Right cardiac atrium (tissue), 5 donors: ENCODE measurements at regions not wholly inside any gene's neighbourhood (a gene's known extent, or its start where the extent isn't known, plus 50 kb on each side); places are given as distances from the start of the nearest gene placed in this dataset.

Experiments
- ATAC-seq, 2 donors: fragments of 200-7000 bp; cut with Tn5 transposase; one replicate each; pipeline versions ENCODE4 v1.8.0 to v1.9.1; 2020; ENCODE audit warnings: moderate library complexity in 2 of 2, mild to moderate bottlenecking in 1 of 2
- DNase-seq, 3 donors: peaks; one replicate each; pipeline ENCODE4 v3.0.0-alpha.2; 2020
- H3K27ac ChIP-seq: one replicate; pipeline ENCODE4 v1.5.1; 2013; ENCODE audit warnings: mild to moderate bottlenecking, low read length, control low read depth, moderate library complexity
- H3K27me3 ChIP-seq: one replicate; pipeline ENCODE4 v1.6.1; 2013; ENCODE audit not compliant: control insufficient read depth, insufficient read depth
- H3K4me1 ChIP-seq: one replicate; pipeline ENCODE4 v1.6.1; 2013; ENCODE audit warnings: low read length; ENCODE audit not compliant: control insufficient read depth, insufficient read depth
- H3K4me3 ChIP-seq: one replicate; pipeline ENCODE4 v1.5.1; 2013; ENCODE audit warnings: low read length, control low read depth
- H3K9me3 ChIP-seq: one replicate; pipeline ENCODE4 v1.6.1; 2013; ENCODE audit warnings: low read length; ENCODE audit not compliant: control insufficient read depth
- WGBS: extraction: QIAGEN DNeasy Blood & Tissue Kit; methylation state at CpG from one replicate; pipeline ENCODE4 v1.1.7; 2013; 5-methylcytosine and 5-hydroxymethylcytosine counted together
- intact Hi-C, 4 donors: fragments of 100-400 bp; cut with DNase I; formaldehyde crosslinking; loops; one replicate each; pipeline versions ENCODE4 v1.11.0 to v1.14.0; 2022 to 2023
- donor health status: healthy with polysubstance abuse.
- donor health status: DM: no; HTN: yes; CAD: no.
- donor health status: DM: no; HTN: no; CAD: no.
- donor health status: DM: no; HTN: yes; CAD: no; lungs with severe emphysema.
- donor health status: DM: yes; HTN: yes; CAD: no.

DNA sequence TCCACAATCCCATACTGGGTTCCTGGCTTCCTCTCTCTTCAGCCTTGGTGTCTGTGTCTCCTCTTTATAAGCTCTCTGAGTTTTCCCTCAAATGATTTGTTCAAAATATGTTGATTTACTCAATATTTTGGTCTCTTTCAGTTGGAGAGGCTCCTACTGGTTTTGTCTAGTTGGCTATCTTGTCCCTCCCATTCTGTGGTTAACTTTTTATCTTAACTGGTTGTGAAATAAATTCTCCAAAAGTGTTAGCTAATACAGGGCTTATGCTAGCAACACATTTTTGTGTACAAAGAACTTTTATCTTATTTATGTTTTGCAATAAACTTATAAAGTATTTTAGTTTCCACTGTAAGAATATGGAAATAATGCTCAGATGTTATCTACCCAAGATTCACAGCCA is 200.9 kb downstream of the AASDHPPT start:
- intact Hi-C loops: no loop called here
- DNase-seq (no peak), ATAC-seq (no peak)
- H3K4me3 ChIP-seq: no peak overlapping the region
- no peaks in the 10 kb centered on the region for H3K4me1 ChIP-seq
- H3K27ac ChIP-seq: no peak overlapping the region
- H3K9me3 ChIP-seq: no peaks in the 10 kb centered on the region
- H3K27me3 ChIP-seq: no peaks in the 10 kb centered on the region

DNA sequence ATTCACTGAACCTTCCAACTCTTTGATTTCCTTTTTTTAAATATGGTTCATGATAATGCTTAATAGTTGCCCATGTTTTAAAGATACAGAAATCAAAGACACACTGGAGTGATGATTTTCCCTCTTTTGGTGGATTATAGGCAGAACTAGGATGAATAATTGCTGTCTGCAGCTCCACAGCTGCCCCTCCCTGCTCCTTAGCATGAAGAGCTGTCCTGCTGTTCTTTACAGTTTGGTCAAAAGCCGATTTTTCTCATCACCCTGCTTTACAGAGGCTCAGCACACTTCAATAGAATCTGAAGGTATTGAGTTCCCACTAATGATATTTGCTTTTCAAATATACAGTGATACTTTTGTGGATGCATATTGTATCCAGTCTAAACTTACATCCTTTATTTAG is 202.6 kb downstream of the AASDHPPT start:
- ATAC-seq (no peak), DNase-seq (no peak)
- 28% methylated on average over 1 of the region's 1 CpG for WGBS
- H3K27ac ChIP-seq: no peak overlapping the region
- H3K4me1 ChIP-seq: no peaks in the 10 kb centered on the region
- no peak overlapping the region for H3K4me3 ChIP-seq
- no peaks in the 10 kb centered on the region for H3K27me3 ChIP-seq
- H3K9me3 ChIP-seq: no peaks in the 10 kb centered on the region
- intact Hi-C loops: no loop called here

DNA sequence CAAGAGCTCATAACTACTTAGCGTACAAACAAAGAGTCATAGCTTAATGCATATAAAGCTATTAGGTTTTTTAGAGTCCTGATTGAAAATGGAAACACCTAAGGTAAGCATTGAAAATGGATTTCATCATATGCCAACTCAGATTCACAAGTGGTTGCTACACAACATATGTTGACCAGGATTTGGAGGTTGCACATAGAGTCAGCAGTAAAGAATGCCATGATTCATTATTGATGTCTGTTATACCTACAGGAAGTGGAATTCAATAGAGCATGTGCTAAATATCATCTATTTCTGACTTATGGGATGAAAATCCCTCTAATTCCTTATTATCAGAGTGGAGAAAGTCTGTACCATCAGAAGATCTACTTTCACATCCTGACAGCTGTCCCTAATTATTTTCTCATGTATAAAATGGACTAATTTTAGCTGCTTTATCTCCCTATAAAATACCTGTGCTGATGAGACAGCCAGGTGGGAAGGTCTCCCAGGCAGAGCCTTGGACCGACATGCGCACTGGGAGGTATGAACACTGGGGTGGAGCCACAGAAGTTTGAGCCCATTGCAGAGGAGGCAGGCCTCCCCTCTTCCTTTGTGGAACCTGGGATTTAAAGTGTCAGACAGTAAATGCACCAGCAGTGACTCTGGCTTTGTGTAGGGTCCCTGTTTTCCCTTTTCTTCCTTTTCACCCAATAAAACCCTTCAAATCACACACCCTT is 204.2 kb downstream of the AASDHPPT start:
- Histone ChIP-seq H3K27me3 (no peaks in the 10 kb centered on the region), H3K4me1 (no peaks in the 10 kb centered on the region), H3K4me3 (no peak overlapping the region), H3K9me3 (no peaks in the 10 kb centered on the region), H3K27ac (no peak overlapping the region)
- ATAC-seq: no peak
- no peak for DNase-seq
- WGBS: 96% methylated on average over 3 of the region's 3 CpGs
- intact Hi-C loops: no loop called here

GRCh38 chr11:106286881-106287504 is 209.5 kb downstream of the AASDHPPT start:
- H3K4me3 ChIP-seq: no peak overlapping the region

DNA sequence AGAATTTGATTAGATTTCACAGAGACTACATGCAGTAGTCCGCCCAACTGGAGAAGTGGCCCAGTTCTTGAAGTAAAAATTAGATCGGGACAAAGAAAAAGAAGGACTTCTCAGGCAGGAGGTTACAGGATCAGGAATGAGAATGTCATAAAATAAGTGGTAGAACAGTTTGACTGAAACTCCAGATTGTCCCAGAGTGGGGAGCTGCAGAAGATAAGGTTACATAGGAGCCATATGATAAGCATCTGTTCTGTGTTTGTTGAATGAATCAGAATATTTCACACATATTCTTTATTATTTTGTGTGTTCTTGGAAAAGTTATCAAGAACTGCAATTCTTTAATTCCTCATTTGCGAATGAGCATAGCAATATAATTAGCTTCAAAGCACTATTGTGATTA is 210.6 kb downstream of the AASDHPPT start:
- Histone ChIP-seq H3K4me1 (no peaks in the 10 kb centered on the region), H3K27me3 (no peaks in the 10 kb centered on the region), H3K9me3 (no peaks in the 10 kb centered on the region), H3K4me3 (no peak overlapping the region), H3K27ac (no peak overlapping the region)
- intact Hi-C loops: no loop called here
- DNase-seq: no peak
- 88% methylated on average over 3 of the region's 3 CpGs for WGBS
- no peak for ATAC-seq

More at GRCh38 chr11:106286881-106287504, 209.5 kb downstream of the AASDHPPT start:
- intact Hi-C loops: no loop called here
- ATAC-seq: no peak
- H3K27ac ChIP-seq: no peak overlapping the region
- 47% methylated on average over 3 of the region's 3 CpGs for WGBS
- no peaks in the 10 kb centered on the region for H3K9me3 ChIP-seq
- no peaks in the 10 kb centered on the region for H3K27me3 ChIP-seq
- no peak for DNase-seq
- H3K4me1 ChIP-seq: no peaks in the 10 kb centered on the region

DNA sequence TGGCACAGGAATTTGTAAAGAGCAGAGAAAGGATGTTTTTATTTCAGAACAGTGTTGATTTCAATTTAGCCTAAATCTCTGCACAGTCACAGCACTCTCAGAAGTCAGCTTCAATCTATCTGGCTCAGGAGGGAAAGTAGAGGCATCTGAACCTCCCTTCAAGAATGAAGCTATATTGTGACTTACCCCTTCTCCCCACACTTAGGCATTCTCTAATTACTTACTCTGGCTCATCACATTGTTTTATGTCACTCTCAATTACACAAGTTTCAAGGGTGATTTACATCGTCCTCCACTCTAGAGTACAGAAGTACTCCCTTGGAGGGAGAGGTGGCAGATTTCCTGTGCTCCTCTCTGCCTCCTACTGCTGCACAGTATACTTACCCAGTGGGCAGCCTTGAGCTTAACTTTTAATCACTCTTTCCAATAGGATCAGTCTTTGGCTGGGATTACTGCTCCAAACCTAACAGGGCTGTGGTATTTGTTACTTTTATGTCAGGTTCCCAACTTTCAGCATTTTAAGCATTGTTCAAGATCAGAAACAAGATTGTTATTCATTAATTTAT is 211.4 kb downstream of the AASDHPPT start:
- intact Hi-C loops: no loop called here
- WGBS: 63% methylated on average over 1 of the region's 1 CpG
- H3K4me3 ChIP-seq: no peak overlapping the region
- no peaks in the 10 kb centered on the region for H3K4me1 ChIP-seq
- H3K9me3 ChIP-seq: no peaks in the 10 kb centered on the region
- H3K27me3 ChIP-seq: no peaks in the 10 kb centered on the region
- H3K27ac ChIP-seq: no peak overlapping the region
- DNase-seq (no peak), ATAC-seq (no peak)

DNA sequence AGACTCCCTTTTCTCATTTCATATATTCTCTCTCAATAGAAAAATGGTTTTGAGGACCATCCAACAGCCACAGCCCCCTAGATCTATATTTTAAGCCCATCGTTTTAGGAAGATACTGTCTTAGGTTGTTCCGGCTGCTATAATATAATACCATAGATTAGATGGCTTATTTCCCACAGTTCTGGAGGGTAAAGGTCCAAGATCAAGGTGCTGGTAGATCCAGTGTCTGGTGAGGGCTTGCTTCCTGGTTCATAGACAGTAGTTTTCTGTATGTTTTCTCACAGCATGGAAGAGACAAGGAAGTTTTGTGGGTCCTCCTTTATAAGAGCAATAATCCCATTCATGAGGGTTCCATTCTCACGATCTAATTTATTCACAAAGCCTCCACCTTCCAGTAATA is 215.1 kb downstream of the AASDHPPT start:
- ATAC-seq (no peak), DNase-seq (no peak)
- intact Hi-C loops: no loop called here
- Histone ChIP-seq H3K4me3 (no peak overlapping the region), H3K4me1 (no peaks in the 10 kb centered on the region), H3K9me3 (no peaks in the 10 kb centered on the region), H3K27me3 (no peaks in the 10 kb centered on the region), H3K27ac (no peak overlapping the region)
- whole genome bisulfite sequencing: 86% methylated on average over 3 of the region's 3 CpGs

- H3K4me1 ChIP-seq: no peaks in the 10 kb centered on the region
- intact Hi-C loops: no loop called here
- no peaks in the 10 kb centered on the region for H3K9me3 ChIP-seq
- H3K27me3 ChIP-seq: no peaks in the 10 kb centered on the region
- ATAC-seq (no peak), DNase-seq (no peak)
- H3K27ac ChIP-seq: no peak overlapping the region
- no peak overlapping the region for H3K4me3 ChIP-seq
Observed at GRCh38 chr11:106295974-106296373, 218.5 kb downstream of the AASDHPPT start.

- Histone ChIP-seq H3K27ac (no peak overlapping the region), H3K9me3 (no peaks in the 10 kb centered on the region), H3K4me1 (no peaks in the 10 kb centered on the region), H3K27me3 (no peaks in the 10 kb centered on the region), H3K4me3 (no peak overlapping the region)
- intact Hi-C loops: no loop called here
- no peak for ATAC-seq
- DNase-seq: no peak
- 83% methylated on average over 2 of the region's 2 CpGs for WGBS
Observed at GRCh38 chr11:106302416-106302815, 225.0 kb downstream of the AASDHPPT start.

DNA sequence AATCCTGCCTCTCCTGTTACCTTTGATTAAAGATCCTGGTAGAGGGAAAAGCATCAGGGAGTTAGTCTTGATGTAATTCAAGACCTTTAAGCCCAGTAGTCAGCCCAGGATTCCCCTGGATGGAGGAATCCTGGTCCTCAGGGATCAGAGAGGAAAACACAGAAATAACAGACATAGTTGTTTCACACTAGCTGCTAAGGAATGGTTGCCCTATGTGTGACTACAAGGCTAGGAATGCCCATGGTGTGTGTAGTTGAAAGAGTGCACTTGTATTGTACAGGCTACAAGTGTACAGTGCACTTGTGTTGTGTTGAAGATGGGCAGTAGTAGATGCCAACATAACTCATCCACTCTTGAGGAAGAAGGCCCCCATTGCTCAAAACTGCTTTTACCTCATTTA is 226.8 kb downstream of the AASDHPPT start:
- no peak for DNase-seq
- Histone ChIP-seq H3K9me3 (no peaks in the 10 kb centered on the region), H3K27ac (no peak overlapping the region), H3K4me3 (no peak overlapping the region), H3K27me3 (no peaks in the 10 kb centered on the region), H3K4me1 (no peaks in the 10 kb centered on the region)
- intact Hi-C loops: no loop called here
- ATAC-seq: no peak

GRCh38 chr11:106305458-106305857 is 228.0 kb downstream of the AASDHPPT start:
- ATAC-seq: no peak
- H3K27me3 ChIP-seq: no peaks in the 10 kb centered on the region
- 95% methylated on average over 1 of the region's 1 CpG for WGBS
- intact Hi-C loops: no loop called here
- DNase-seq: no peak
- no peak overlapping the region for H3K4me3 ChIP-seq
- no peaks in the 10 kb centered on the region for H3K4me1 ChIP-seq
- no peaks in the 10 kb centered on the region for H3K9me3 ChIP-seq
- no peak overlapping the region for H3K27ac ChIP-seq
